ENCODE measurements at regions not wholly inside any gene's neighbourhood (a gene's known extent, or its start where the extent isn't known, plus 50 kb on each side); places are given as distances from the start of the nearest gene placed in this dataset.

- in situ Hi-C loops (cut with HindIII; ENCODE audit: low sequenced_read_pairs): no loop called here
- no peak for DNase-seq (ENCODE audit: low spot score)
Measured at GRCh38 chr5:175027390-175027789, 303.0 kb downstream of the MSX2 start.

- DNase-seq (ENCODE audit: low spot score): no peak
- in situ Hi-C loops (cut with HindIII; ENCODE audit: low sequenced_read_pairs): no loop called here
Measured at GRCh38 chr5:175025077-175025476, 300.7 kb downstream of the MSX2 start.

GRCh38 chr5:175021841-175022625, 297.7 kb downstream of the MSX2 start:
- DNase-seq (ENCODE audit: low spot score): no peak
- in situ Hi-C loops (cut with HindIII; ENCODE audit: low sequenced_read_pairs): no loop called here

- in situ Hi-C loops (cut with HindIII; ENCODE audit: low sequenced_read_pairs): no loop called here
- no peak for DNase-seq (ENCODE audit: low spot score)
Measured at GRCh38 chr5:175021321-175021720, 296.9 kb downstream of the MSX2 start.

GRCh38 chr5:175015028-175015685, 290.8 kb downstream of the MSX2 start:
- DNase-seq (ENCODE audit: low spot score): no peak
- in situ Hi-C loops (cut with HindIII; ENCODE audit: low sequenced_read_pairs): no loop called here

- in situ Hi-C loops (cut with HindIII; ENCODE audit: low sequenced_read_pairs): no loop called here
- no peak for DNase-seq (ENCODE audit: low spot score)
Measured at GRCh38 chr5:175013251-175013650, 288.9 kb downstream of the MSX2 start.

GRCh38 chr5:175012267-175012666, 287.9 kb downstream of the MSX2 start:
- in situ Hi-C loops (cut with HindIII; ENCODE audit: low sequenced_read_pairs): no loop called here
- DNase-seq (ENCODE audit: low spot score): no peak

- DNase-seq (ENCODE audit: low spot score): no peak
- in situ Hi-C loops (cut with HindIII; ENCODE audit: low sequenced_read_pairs): no loop called here
Measured at GRCh38 chr5:175003531-175003930, 279.1 kb downstream of the MSX2 start.

GRCh38 chr5:175001876-175002645, 277.7 kb downstream of the MSX2 start:
- DNase-seq (ENCODE audit: low spot score): no peak
- in situ Hi-C loops (cut with HindIII; ENCODE audit: low sequenced_read_pairs): no loop called here

- DNase-seq (ENCODE audit: low spot score): no peak
- in situ Hi-C loops (cut with HindIII; ENCODE audit: low sequenced_read_pairs): no loop called here
Measured at GRCh38 chr5:175001311-175001710, 276.9 kb downstream of the MSX2 start.

GRCh38 chr5:174999581-174999980, 275.2 kb downstream of the MSX2 start:
- in situ Hi-C loops (cut with HindIII; ENCODE audit: low sequenced_read_pairs): no loop called here
- DNase-seq (ENCODE audit: low spot score): no peak

- no peak for DNase-seq (ENCODE audit: low spot score)
- in situ Hi-C loops (cut with HindIII; ENCODE audit: low sequenced_read_pairs): no loop called here
Measured at GRCh38 chr5:174998131-174998730, 273.8 kb downstream of the MSX2 start.

GRCh38 chr5:174997688-174998087, 273.3 kb downstream of the MSX2 start:
- in situ Hi-C loops (cut with HindIII; ENCODE audit: low sequenced_read_pairs): no loop called here
- DNase-seq (ENCODE audit: low spot score): no peak

GRCh38 chr5:174996941-174997340, 272.6 kb downstream of the MSX2 start:
- DNase-seq (ENCODE audit: low spot score): no peak
- in situ Hi-C loops (cut with HindIII; ENCODE audit: low sequenced_read_pairs): no loop called here

- in situ Hi-C loops (cut with HindIII; ENCODE audit: low sequenced_read_pairs): no loop called here
- no peak for DNase-seq (ENCODE audit: low spot score)
Measured at GRCh38 chr5:174995827-174996226, 271.4 kb downstream of the MSX2 start.

- in situ Hi-C loops (cut with HindIII; ENCODE audit: low sequenced_read_pairs): no loop called here
- DNase-seq (ENCODE audit: low spot score): no peak
Measured at GRCh38 chr5:174991847-174992246, 267.5 kb downstream of the MSX2 start.

- no peak for DNase-seq (ENCODE audit: low spot score)
- in situ Hi-C loops (cut with HindIII; ENCODE audit: low sequenced_read_pairs): no loop called here
Measured at GRCh38 chr5:174990909-174991308, 266.5 kb downstream of the MSX2 start.

- in situ Hi-C loops (cut with HindIII; ENCODE audit: low sequenced_read_pairs): no loop called here
- DNase-seq (ENCODE audit: low spot score): no peak
Measured at GRCh38 chr5:174987443-174988012, 263.1 kb downstream of the MSX2 start.

- DNase-seq (ENCODE audit: low spot score): no peak
- in situ Hi-C loops (cut with HindIII; ENCODE audit: low sequenced_read_pairs): no loop called here
Measured at GRCh38 chr5:174984863-174985262, 260.5 kb downstream of the MSX2 start.
